Adrenal gland (tissue), 9 donors: ENCODE measurements at regions not wholly inside any gene's neighbourhood (a gene's known extent, or its start where the extent isn't known, plus 50 kb on each side); places are given as distances from the start of the nearest gene placed in this dataset.

Experiments used
- DNase-seq, 7 donors: peaks; one replicate each; pipeline ENCODE4 v3.0.0-alpha.2; 2019 to 2020
- H3K27ac ChIP-seq, 5 donors: fragments of 200-600 bp; sonication (generic) in 4 of 5; 1 replicate in 3 of 5; 2 replicates in 2 of 5; pipeline versions ENCODE4 v1.5.1 to v1.8.0; 2016 to 2020; ENCODE audit warnings: mild to moderate bottlenecking in 1 of 5
- H3K27me3 ChIP-seq: fragments of 200-600 bp; 2 replicates; pipeline ENCODE4 v1.8.0; 2021
- H3K36me3 ChIP-seq, 2 donors: fragments of 200-600 bp; replicated peaks in 1 of 2; 1 replicate in 1 of 2; 2 replicates in 1 of 2; pipeline versions ENCODE4 v1.5.1 to v1.8.0; 2018 to 2022
- H3K4me1 ChIP-seq, 2 donors: fragments of 200-600 bp; replicated peaks in 1 of 2; 1 replicate in 1 of 2; 2 replicates in 1 of 2; pipeline versions ENCODE4 v1.5.1 to v1.8.0; 2018 to 2021
- H3K4me3 ChIP-seq, 4 donors: fragments of 200-600 bp; sonication (generic) in 3 of 4; one replicate each; pipeline ENCODE4 v1.5.1; 2016 to 2018
- H3K9me3 ChIP-seq, 3 donors: fragments of 200-600 bp; sonication (generic) in 1 of 3; replicated peaks in 1 of 3; 1 replicate in 2 of 3; 2 replicates in 1 of 3; pipeline versions ENCODE4 v1.5.1 to v1.8.0; 2016 to 2021
- CTCF ChIP-seq, 6 experiments: fragments of 450-650 bp in 4 of 6; fragments of 200-600 bp in 2 of 6; sonication (generic) in 1 of 6; IDR thresholded peaks; 1 replicate in 5 of 6; 2 replicates in 1 of 6; pipeline versions ENCODE4 v1.5.1 to v1.8.0; 2016 to 2021; ENCODE audit warnings: antibody characterized with exemption in 6 of 6, mild to moderate bottlenecking in 2 of 6, moderate library complexity in 1 of 6
- POLR2A ChIP-seq, 2 donors: fragments of 450-650 bp; IDR thresholded peaks; one replicate each; pipeline ENCODE4 v1.6.1; 2017; ENCODE audit warnings: antibody characterized with exemption in 2 of 2, mild to moderate bottlenecking in 2 of 2, moderate library complexity in 1 of 2
- WGBS, 4 donors: extraction: QIAGEN DNeasy Blood & Tissue Kit in 2 of 4; methylation state at CpG; one replicate each; pipeline versions ENCODE4 v1.1.5 to v1.1.7; 2013 to 2017; 5-methylcytosine and 5-hydroxymethylcytosine counted together
- intact Hi-C, 2 donors: fragments of 100-400 bp; cut with DNase I; formaldehyde crosslinking; loops; one replicate each; pipeline versions ENCODE4 v1.14.1 to v1.15.0; 2022 to 2023
- donor health status: healthy with polysubstance abuse.
- donor health status: Bipolar disorder and iron deficiency.
- donor health status: DM: yes; HTN: yes; CAD: no.
- donor health status: DM: no; HTN: no; CAD: no.
- donor health status: DM: no; HTN: no; CAD: no.

DNA sequence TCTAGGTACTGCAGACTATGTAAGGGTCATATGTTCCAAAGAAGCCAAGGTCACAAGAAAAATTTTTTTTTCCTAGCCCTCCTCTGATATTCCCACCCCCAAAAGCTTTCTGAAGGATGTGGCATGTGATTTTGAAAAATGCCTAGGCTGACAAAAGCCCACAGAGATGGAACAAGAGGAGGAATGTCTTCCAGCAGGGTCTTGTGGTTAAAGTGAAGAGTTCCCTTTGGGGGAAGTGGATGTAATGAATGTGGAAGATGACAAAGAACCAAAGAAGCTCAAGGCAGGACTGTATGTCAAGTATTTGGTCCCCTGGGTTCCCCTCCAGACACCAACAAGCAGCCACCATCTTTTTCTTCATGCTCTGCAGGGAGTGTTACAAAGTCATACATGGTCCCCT, 268.8 kb downstream of the BCOR start:
- no peaks in the 10 kb centered on the region for H3K36me3 ChIP-seq
- intact Hi-C loops, result no loop called here
- no peak for DNase-seq
- no peaks in the 10 kb centered on the region for H3K9me3 ChIP-seq
- TF ChIP-seq POLR2A (IDR thresholded peaks at IDR 0.05), result no peak
- TF ChIP-seq CTCF (IDR thresholded peaks at IDR 0.05), result no peak
- no peak overlapping the region for H3K27ac ChIP-seq
- H3K27me3 ChIP-seq, result peaks cover 5% of the 10 kb centered on the region
- H3K4me3 ChIP-seq, result no peak overlapping the region
- no peaks in the 10 kb centered on the region for H3K4me1 ChIP-seq

GRCh38 chrX:39829965-39830364, 267.8 kb downstream of the BCOR start:
- TF ChIP-seq CTCF (IDR thresholded peaks at IDR 0.05) (no peak), POLR2A (IDR thresholded peaks at IDR 0.05) (no peak)
- H3K27me3 ChIP-seq, result peaks cover 8% of the 10 kb centered on the region
- no peaks in the 10 kb centered on the region for H3K9me3 ChIP-seq
- 77 to 89% (median 80%) methylated on average over 1 of the region's 1 CpG for WGBS, 4 donors
- intact Hi-C loops, result no loop called here
- H3K4me1 ChIP-seq, result no peaks in the 10 kb centered on the region
- no peak overlapping the region for H3K27ac ChIP-seq
- no peak for DNase-seq
- no peaks in the 10 kb centered on the region for H3K36me3 ChIP-seq
- H3K4me3 ChIP-seq, result no peak overlapping the region

DNA sequence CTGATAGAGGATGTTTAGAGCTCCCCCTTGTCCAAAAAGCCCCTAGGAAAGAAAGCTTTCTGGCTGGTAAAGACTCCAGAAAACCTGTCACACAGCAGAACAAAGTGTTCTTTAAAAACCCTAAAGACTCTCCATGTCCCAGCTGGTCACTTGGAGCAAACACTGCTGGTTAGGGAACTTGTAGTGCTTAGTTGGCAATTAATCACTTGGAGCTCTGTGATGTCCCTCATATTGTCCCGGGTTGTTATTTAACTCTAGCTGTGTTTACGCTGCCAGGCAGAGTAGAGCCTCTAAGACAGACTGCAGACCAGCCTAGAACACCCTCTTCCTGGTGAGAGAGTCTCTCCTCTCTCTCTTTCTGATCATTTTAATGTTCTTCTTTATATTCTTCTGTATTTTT, 267.3 kb downstream of the BCOR start:
- H3K4me3 ChIP-seq, result no peak overlapping the region
- H3K27me3 ChIP-seq, result peaks cover 8% of the 10 kb centered on the region
- H3K36me3 ChIP-seq, result no peaks in the 10 kb centered on the region
- H3K9me3 ChIP-seq, result no peaks in the 10 kb centered on the region
- no peak for DNase-seq
- no peaks in the 10 kb centered on the region for H3K4me1 ChIP-seq
- TF ChIP-seq CTCF (IDR thresholded peaks at IDR 0.05), result no peak
- TF ChIP-seq POLR2A (IDR thresholded peaks at IDR 0.05), result no peak
- H3K27ac ChIP-seq, result no peak overlapping the region
- 61 to 72% (median 69%) methylated on average over 2 of the region's 2 CpGs for WGBS, 4 donors
- intact Hi-C loops, result no loop called here

- H3K36me3 ChIP-seq, result no peaks in the 10 kb centered on the region
- no peaks in the 10 kb centered on the region for H3K4me1 ChIP-seq
- intact Hi-C loops, result no loop called here
- peaks cover 3% of the 10 kb centered on the region for H3K27me3 ChIP-seq
- TF ChIP-seq POLR2A (IDR thresholded peaks at IDR 0.05), result no peak
- TF ChIP-seq CTCF (IDR thresholded peaks at IDR 0.05), result no peak
- 34 to 68% (median 62%) methylated on average over 5 to 11 of the region's 11 CpGs for WGBS, 4 donors
- no peak overlapping the region for H3K4me3 ChIP-seq
- no peaks in the 10 kb centered on the region for H3K9me3 ChIP-seq
- no peak overlapping the region for H3K27ac ChIP-seq
- peak in 1 of 7 donors; percentile 42 for DNase-seq
These were observed 265.5 kb downstream of the BCOR start for GRCh38 chrX:39832211-39832610.
